SK-N-SH (cell line): ENCODE measurements at regions not wholly inside any gene's neighbourhood (a gene's known extent, or its start where the extent isn't known, plus 50 kb on each side); places are given as distances from the start of the nearest gene placed in this dataset.
A peak's percentile ranks its signal among the peaks of the same experiment; 100 is the strongest.

ENCODE experiments used
- CTCF ChIA-PET: fragments of 300-600, 350-600 bp; formaldehyde crosslinking; extraction: SDS; loops from one replicate; lab custom pipeline; 2021; lab: Yijun Ruan, JAX
- POLR2A ChIA-PET: fragments of 350-600 bp; sonication (Branson Sonifier 250); formaldehyde crosslinking; extraction: SDS; loops from one replicate; lab custom pipeline; 2020; ENCODE audit warnings: antibody characterized with exemption, inconsistent platforms; lab: Yijun Ruan, JAX
- DNase-seq: peaks from one replicate; pipeline ENCODE4 v3.0.0; 2012
- H2AFZ ChIP-seq: fragments of 200-600 bp; sonication (generic); 2 replicates; pipeline ENCODE4 v1.8.1; 2016; ENCODE audit warnings: antibody characterized with exemption, mild to moderate bottlenecking, low read depth
- H3F3A ChIP-seq: fragments of 200-600 bp; sonication (generic); replicated peaks from 2 replicates; pipeline ENCODE3; 2016; ENCODE audit warnings: antibody characterized with exemption, mild to moderate bottlenecking; ENCODE audit not compliant: insufficient read depth
- H3K27ac ChIP-seq, 2 experiments: fragments of 200-500 bp in 1 of 2; fragments of 200-600 bp in 1 of 2; sonication (Bioruptor generic) in 1 of 2; sonication (generic), shearing (Covaris generic) in 1 of 2; 2 replicates each; pipeline versions ENCODE4 v1.5.1 to v1.6.1; 2014 to 2016; ENCODE audit warnings: low read depth in 2 of 2, inconsistent platforms in 1 of 2, low read length in 1 of 2, mild to moderate bottlenecking in 1 of 2, mixed read lengths in 1 of 2
- H3K27me3 ChIP-seq: fragments of 200-600 bp; sonication (generic), shearing (Covaris generic); 2 replicates; pipeline ENCODE4 v1.6.1; 2016; ENCODE audit warnings: mixed run types; ENCODE audit not compliant: insufficient read depth
- H3K36me3 ChIP-seq, 2 experiments: fragments of 200-500 bp in 1 of 2; fragments of 200-600 bp in 1 of 2; sonication (Bioruptor generic) in 1 of 2; sonication (generic) in 1 of 2; replicated peaks in 1 of 2; 2 replicates each; pipeline versions ENCODE3 to v1.5.1; 2014 to 2016; ENCODE audit warnings: low read length in 1 of 2, mild to moderate bottlenecking in 1 of 2; ENCODE audit not compliant: insufficient read depth in 2 of 2, control insufficient read depth in 1 of 2
- H3K4me1 ChIP-seq, 2 experiments: fragments of 200-500 bp in 1 of 2; fragments of 200-600 bp in 1 of 2; sonication (Bioruptor generic) in 1 of 2; sonication (generic), shearing (Covaris generic) in 1 of 2; 2 replicates each; pipeline versions ENCODE4 v1.5.1 to v1.6.1; 2014 to 2016; ENCODE audit warnings: low read depth in 1 of 2, low read length in 1 of 2, mixed run types in 1 of 2; ENCODE audit not compliant: insufficient read depth in 2 of 2, control insufficient read depth in 1 of 2
- H3K4me2 ChIP-seq: fragments of 200-600 bp; sonication (generic), shearing (Covaris generic); 2 replicates; pipeline ENCODE4 v1.6.1; 2017; ENCODE audit warnings: mixed run types
- H3K4me3 ChIP-seq, 2 experiments: fragments of 200-500 bp in 1 of 2; fragments of 200-600 bp in 1 of 2; sonication (Bioruptor generic) in 1 of 2; sonication (generic), shearing (Covaris generic) in 1 of 2; 2 replicates each; pipeline versions ENCODE4 v1.5.1 to v1.8.1; 2014 to 2016; ENCODE audit warnings: low read depth in 2 of 2, inconsistent platforms in 1 of 2, low read length in 1 of 2, mild to moderate bottlenecking in 1 of 2, mixed read lengths in 1 of 2, moderate library complexity in 1 of 2
- H3K79me2 ChIP-seq: fragments of 200-600 bp; sonication (generic); 2 replicates; pipeline ENCODE4 v1.8.1; 2017; ENCODE audit warnings: mild to moderate bottlenecking; ENCODE audit not compliant: insufficient read depth
- H3K9ac ChIP-seq: fragments of 200-600 bp; sonication (generic); 2 replicates; pipeline ENCODE4 v1.6.1; 2017; ENCODE audit warnings: mixed run types
- H3K9me2 ChIP-seq: fragments of 200-600 bp; sonication (generic); 2 replicates; pipeline ENCODE4 v1.6.1; 2017; ENCODE audit warnings: mixed run types
- H3K9me3 ChIP-seq: fragments of 200-600 bp; sonication (generic); 2 replicates; pipeline ENCODE4 v1.6.1; 2017; ENCODE audit warnings: mixed run types, mild to moderate bottlenecking, moderate library complexity
- H4K20me1 ChIP-seq: fragments of 200-600 bp; sonication (generic); 2 replicates; pipeline ENCODE4 v1.6.1; 2017; ENCODE audit warnings: mild to moderate bottlenecking, mixed run types; ENCODE audit not compliant: insufficient read depth
- ELF1 ChIP-seq: IDR thresholded peaks from 2 replicates; pipeline ENCODE4 v1.4.0; 2012
- EP300 ChIP-seq, 2 experiments: IDR thresholded peaks; 2 replicates each; pipeline versions ENCODE4 v1.4.0 to v1.6.1; 2012; ENCODE audit warnings: borderline replicate concordance in 1 of 2, low read depth in 1 of 2, low read length in 1 of 2
- EZH2phosphoT487 ChIP-seq: fragments of 200-600 bp; sonication (generic); IDR thresholded peaks from 2 replicates; pipeline ENCODE4 v1.6.1; 2017; ENCODE audit warnings: low read depth, mixed run types, mild to moderate bottlenecking, antibody characterized with exemption, moderate library complexity, borderline replicate concordance
- GABPA ChIP-seq: IDR thresholded peaks from 2 replicates; pipeline ENCODE4 v1.4.0; 2012; ENCODE audit warnings: low read depth, mild to moderate bottlenecking
- GATA2 ChIP-seq: sonication (generic); formaldehyde crosslinking; IDR thresholded peaks from 2 replicates; pipeline ENCODE4 v1.5.0; 2020; ENCODE audit warnings: mild to moderate bottlenecking, missing genetic modification reagents
- JUND ChIP-seq: IDR thresholded peaks from 2 replicates; pipeline ENCODE4 v1.4.0; 2012
- MEF2A ChIP-seq: IDR thresholded peaks from 2 replicates; pipeline ENCODE4 v1.4.0; 2012; ENCODE audit warnings: low read depth, borderline replicate concordance
- MXI1 ChIP-seq: IDR thresholded peaks from 2 replicates; pipeline ENCODE4 v1.6.1; 2012; ENCODE audit warnings: mild to moderate bottlenecking, low read depth, low read length, improper control_type of control experiment
- NFIC ChIP-seq: IDR thresholded peaks from 2 replicates; pipeline ENCODE4 v1.4.0; 2012; ENCODE audit warnings: borderline replicate concordance
- NRF1 ChIP-seq: IDR thresholded peaks from 2 replicates; pipeline ENCODE4 v1.6.1; 2012; ENCODE audit warnings: low read depth, mild to moderate bottlenecking, low read length
- RAD21 ChIP-seq: IDR thresholded peaks from 2 replicates; pipeline ENCODE4 v1.6.1; 2012; ENCODE audit warnings: mild to moderate bottlenecking, low read length
- RFX5 ChIP-seq: IDR thresholded peaks from 2 replicates; pipeline ENCODE4 v1.6.1; 2012; ENCODE audit warnings: mild to moderate bottlenecking, improper control_type of control experiment, low read length
- WGBS: methylation state at CpG from one replicate; pipeline ENCODE4 v1.1.6; 2017; ENCODE audit warnings: low lambda C conversion rate; 5-methylcytosine and 5-hydroxymethylcytosine counted together
- TF ChIP-seq, protein P1 (sequence below): IDR thresholded peaks from 2 replicates; pipeline ENCODE4 v1.4.0; 2012; ENCODE audit warnings: low read depth
- TF ChIP-seq, protein P2 (sequence below): IDR thresholded peaks from 2 replicates; pipeline ENCODE4 v1.4.0; 2012; ENCODE audit warnings: low read depth, borderline replicate concordance

DNA sequence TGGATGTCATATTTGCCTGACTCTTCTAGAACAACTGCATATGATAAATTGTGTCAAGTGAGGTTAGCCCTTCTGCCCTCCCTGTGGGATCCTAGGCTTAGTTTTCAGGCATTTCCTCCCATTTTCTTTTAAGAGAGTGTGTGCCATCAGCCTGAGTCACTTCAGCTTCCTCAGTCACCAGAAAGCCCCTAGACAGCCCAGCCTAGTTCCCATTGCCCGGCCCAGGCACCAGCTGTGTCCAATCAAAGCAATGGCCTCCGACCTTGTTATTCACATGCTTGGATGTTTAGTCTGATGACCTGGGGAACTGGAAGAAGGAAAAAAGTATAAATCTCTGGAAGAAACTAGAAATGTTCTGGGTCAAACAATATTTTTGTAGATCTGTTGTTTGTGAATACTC, 221.9 kb upstream of the LRIG1 start:
- H3K4me2 ChIP-seq, result 0 out of 2 replicates have a peak overlapping the region, but pooled peaks have one; percentile 24
- H3K79me2 ChIP-seq, result no peaks in the 10 kb centered on the region
- no peak overlapping the region for H3K27ac ChIP-seq
- no peak for TF ChIP-seq RAD21
- no peak for TF ChIP-seq NFIC
- no peak for TF ChIP-seq GABPA
- no peak for TF ChIP-seq MEF2A
- no peak for TF ChIP-seq GATA2
- TF ChIP-seq ELF1, result no peak
- no peak for TF ChIP-seq RFX5
- no peak for TF ChIP-seq MXI1
- TF ChIP-seq NRF1, result no peak
- TF ChIP-seq, protein P1, sequence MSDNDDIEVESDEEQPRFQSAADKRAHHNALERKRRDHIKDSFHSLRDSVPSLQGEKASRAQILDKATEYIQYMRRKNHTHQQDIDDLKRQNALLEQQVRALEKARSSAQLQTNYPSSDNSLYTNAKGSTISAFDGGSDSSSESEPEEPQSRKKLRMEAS, result no peak
- no peaks in the 10 kb centered on the region for H3K27me3 ChIP-seq
- no peak overlapping the region for H3K9ac ChIP-seq
- ChIA-PET POLR2A (no interaction called here), CTCF (no interaction called here)
- no peak for DNase-seq
- WGBS, result 19% methylated on average over 2 of the region's 2 CpGs
- no peaks in the 10 kb centered on the region for H3K9me2 ChIP-seq
- no peak overlapping the region for H3K4me3 ChIP-seq
- H3K9me3 ChIP-seq, result no peaks in the 10 kb centered on the region
- no peaks in the 10 kb centered on the region for H3K36me3 ChIP-seq
- no peaks in the 10 kb centered on the region for H3F3A ChIP-seq
- no peaks in the 10 kb centered on the region for H4K20me1 ChIP-seq
- no peaks in the 10 kb centered on the region for H3K4me1 ChIP-seq
- H2AFZ ChIP-seq, result no peak overlapping the region

DNA sequence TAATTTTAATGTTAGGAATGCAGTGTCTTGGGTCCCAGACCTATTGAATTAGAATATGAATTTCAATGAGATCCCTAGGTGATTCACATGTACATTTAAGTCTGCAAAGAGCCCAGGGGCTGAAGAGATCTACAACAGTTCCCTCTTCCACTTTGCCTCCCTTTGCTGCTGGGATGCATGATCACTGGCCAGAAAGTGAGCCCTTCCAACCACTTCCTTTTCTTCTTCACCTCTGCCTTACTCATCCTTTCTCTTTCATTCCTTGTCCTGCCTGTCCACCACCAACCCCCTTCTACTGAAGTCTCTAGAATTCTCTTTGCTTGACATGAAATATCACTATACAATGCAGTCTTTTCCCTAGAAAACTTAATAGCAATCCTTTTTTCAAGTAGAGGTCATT, 222.4 kb upstream of the LRIG1 start:
- ChIA-PET CTCF (no interaction called here), POLR2A (no interaction called here)
- Histone ChIP-seq H3K27ac (no peak overlapping the region), H3K9ac (no peak overlapping the region), H3K4me1 (no peaks in the 10 kb centered on the region), H3K9me2 (no peaks in the 10 kb centered on the region), H3K27me3 (no peaks in the 10 kb centered on the region), H2AFZ (no peak overlapping the region), H3K4me3 (no peak overlapping the region), H3K9me3 (no peaks in the 10 kb centered on the region), H3K36me3 (no peaks in the 10 kb centered on the region), H4K20me1 (no peaks in the 10 kb centered on the region), H3K4me2 (no peak overlapping the region), H3F3A (no peaks in the 10 kb centered on the region), H3K79me2 (no peaks in the 10 kb centered on the region)
- DNase-seq, result no peak
- TF ChIP-seq MEF2A (no peak), JUND (no peak), EP300 (IDR thresholded peaks at IDR 0.05; ENCODE audit: borderline replicate concordance in 1 of 2, low read depth in 1 of 2, low read length in 1 of 2) (no peak), EZH2phosphoT487 (no peak), RAD21 (no peak), NRF1 (no peak)
- TF ChIP-seq, protein P2, sequence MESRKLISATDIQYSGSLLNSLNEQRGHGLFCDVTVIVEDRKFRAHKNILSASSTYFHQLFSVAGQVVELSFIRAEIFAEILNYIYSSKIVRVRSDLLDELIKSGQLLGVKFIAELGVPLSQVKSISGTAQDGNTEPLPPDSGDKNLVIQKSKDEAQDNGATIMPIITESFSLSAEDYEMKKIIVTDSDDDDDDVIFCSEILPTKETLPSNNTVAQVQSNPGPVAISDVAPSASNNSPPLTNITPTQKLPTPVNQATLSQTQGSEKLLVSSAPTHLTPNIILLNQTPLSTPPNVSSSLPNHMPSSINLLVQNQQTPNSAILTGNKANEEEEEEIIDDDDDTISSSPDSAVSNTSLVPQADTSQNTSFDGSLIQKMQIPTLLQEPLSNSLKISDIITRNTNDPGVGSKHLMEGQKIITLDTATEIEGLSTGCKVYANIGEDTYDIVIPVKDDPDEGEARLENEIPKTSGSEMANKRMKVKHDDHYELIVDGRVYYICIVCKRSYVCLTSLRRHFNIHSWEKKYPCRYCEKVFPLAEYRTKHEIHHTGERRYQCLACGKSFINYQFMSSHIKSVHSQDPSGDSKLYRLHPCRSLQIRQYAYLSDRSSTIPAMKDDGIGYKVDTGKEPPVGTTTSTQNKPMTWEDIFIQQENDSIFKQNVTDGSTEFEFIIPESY, result no peak
